IPS-15b (cell line): ENCODE measurements at regions not wholly inside any gene's neighbourhood (a gene's known extent, or its start where the extent isn't known, plus 50 kb on each side); places are given as distances from the start of the nearest gene placed in this dataset.

ENCODE experiments used
- H3K27me3 ChIP-seq: one replicate; pipeline ENCODE4 v1.6.1; 2013; ENCODE audit warnings: low read length; ENCODE audit not compliant: control insufficient read depth, insufficient read depth
- H3K36me3 ChIP-seq: one replicate; pipeline ENCODE4 v1.6.1; 2013; ENCODE audit warnings: low read length; ENCODE audit not compliant: control insufficient read depth, insufficient read depth
- H3K4me1 ChIP-seq: one replicate; pipeline ENCODE4 v1.6.1; 2013; ENCODE audit warnings: mild to moderate bottlenecking, low read length; ENCODE audit not compliant: control insufficient read depth, insufficient read depth
- H3K4me3 ChIP-seq: one replicate; pipeline ENCODE4 v1.5.1; 2013; ENCODE audit warnings: low read depth, low read length
- H3K9ac ChIP-seq: one replicate; pipeline ENCODE4 v1.6.1; 2013; ENCODE audit warnings: low read depth, mild to moderate bottlenecking, low read length
- H3K9me3 ChIP-seq: one replicate; pipeline ENCODE4 v1.6.1; 2013; ENCODE audit warnings: mild to moderate bottlenecking, low read length; ENCODE audit not compliant: control insufficient read depth, insufficient read depth

DNA sequence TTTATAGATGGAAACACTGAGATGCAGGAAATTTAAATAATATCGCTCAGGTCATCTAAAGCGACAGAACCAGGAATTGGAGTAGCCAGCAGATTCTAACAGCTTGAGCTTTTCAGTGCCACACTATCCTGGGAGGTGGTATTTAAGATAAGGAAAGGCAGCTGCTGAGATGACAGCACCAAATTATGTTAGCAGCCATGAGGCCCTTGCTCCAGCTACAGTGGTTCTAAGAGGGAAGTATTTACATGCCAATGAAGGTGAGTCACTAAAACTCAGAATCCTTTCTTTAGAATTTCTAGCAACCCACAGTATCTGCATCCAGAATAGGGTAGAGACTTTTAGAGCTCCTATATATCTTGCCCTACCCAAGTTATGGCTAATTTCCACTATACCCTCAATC lies 127.0 kb upstream of the VLDLR start:
- Histone ChIP-seq H3K4me3 (no peak overlapping the region), H3K36me3 (no peaks in the 10 kb centered on the region), H3K4me1 (peaks cover 9% of the 10 kb centered on the region), H3K9ac (no peak overlapping the region), H3K27me3 (no peaks in the 10 kb centered on the region), H3K9me3 (no peaks in the 10 kb centered on the region)

DNA sequence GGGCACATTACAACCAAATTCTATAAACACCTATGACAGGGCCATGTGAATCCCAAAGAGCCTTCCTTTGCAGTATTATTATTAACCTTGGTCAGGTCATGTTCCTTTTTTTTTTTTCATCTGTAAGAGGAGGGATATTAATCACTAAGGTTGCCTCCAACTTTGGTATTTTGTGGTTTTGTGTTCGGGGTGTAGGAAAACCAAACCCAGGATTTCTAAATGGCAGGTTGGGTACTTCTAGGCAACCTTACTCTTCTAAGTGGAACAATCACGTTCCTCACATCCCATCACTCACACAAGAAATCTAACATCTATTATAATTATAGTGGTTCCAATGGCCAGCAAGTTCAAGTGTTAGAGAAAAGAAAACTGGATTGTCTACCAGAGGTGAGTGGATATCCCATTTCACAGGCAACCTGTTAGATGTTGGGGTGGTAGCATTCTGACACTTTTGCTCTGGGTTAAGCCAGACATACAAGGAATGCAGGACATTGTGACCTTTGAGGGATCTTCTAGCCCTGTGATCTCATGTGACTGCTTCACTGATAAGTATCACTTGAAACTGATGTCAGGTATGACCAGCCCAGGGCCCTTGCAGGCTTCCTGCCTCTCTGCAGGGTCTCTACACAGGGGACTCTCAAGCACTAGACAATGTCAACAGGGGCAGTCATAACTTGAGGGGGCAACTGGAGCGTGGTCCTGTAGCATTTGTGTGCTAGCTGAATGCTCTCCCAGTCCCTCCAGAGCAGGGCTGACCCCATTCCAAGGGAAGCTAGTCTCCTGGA lies 126.2 kb upstream of the VLDLR start:
- Histone ChIP-seq H3K27me3 (no peaks in the 10 kb centered on the region), H3K36me3 (no peaks in the 10 kb centered on the region), H3K9ac (no peak overlapping the region), H3K9me3 (no peaks in the 10 kb centered on the region), H3K4me1 (peaks cover 9% of the 10 kb centered on the region), H3K4me3 (no peak overlapping the region)

DNA sequence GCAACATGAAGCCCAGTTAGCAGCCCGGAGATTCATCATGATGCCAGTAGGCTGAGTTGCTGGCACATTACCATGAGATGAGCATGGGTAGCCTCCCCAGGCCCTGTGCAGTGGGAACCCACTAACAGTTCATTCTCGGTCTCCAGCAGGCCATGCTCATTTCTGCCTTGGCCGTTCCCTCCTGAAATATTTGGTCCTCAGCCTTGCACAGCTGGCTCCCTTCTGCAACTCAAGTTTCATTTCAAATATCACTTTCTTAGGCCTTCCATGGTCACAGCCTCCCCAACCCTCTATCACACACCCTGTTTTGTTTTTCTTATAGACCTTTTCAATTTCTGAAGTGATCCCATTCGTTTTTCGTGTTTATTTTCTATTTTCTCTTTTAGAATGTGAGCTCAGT lies 125.4 kb upstream of the VLDLR start:
- Histone ChIP-seq H3K36me3 (no peaks in the 10 kb centered on the region), H3K4me1 (peaks cover 9% of the 10 kb centered on the region)

DNA sequence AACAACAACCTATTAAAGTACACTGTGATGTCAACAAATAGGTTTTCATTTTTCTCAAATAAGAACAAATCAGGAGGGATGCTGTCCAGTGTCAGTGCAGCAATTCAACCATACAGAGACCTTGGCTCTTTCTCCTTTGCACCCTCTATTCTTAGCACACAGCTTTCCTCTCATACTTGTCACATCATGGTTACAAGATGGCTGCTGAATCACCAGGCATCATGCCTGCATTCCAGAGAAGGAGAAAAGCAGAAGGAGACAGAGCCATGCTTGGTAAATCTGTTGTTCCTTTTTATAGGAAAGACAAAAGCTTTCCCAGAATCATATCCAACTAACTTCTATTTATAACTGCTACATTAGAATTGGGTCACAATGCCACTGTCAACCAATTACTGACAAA lies 124.7 kb upstream of the VLDLR start:
- Histone ChIP-seq H3K9me3 (no peaks in the 10 kb centered on the region), H3K36me3 (no peaks in the 10 kb centered on the region), H3K27me3 (no peaks in the 10 kb centered on the region), H3K4me3 (no peak overlapping the region), H3K9ac (no peak overlapping the region), H3K4me1 (peaks cover 9% of the 10 kb centered on the region)

More for the DNA sequence above, 125.4 kb upstream of the VLDLR start:
- Histone ChIP-seq H3K27me3 (no peaks in the 10 kb centered on the region), H3K9ac (no peak overlapping the region), H3K4me3 (no peak overlapping the region), H3K9me3 (no peaks in the 10 kb centered on the region)

DNA sequence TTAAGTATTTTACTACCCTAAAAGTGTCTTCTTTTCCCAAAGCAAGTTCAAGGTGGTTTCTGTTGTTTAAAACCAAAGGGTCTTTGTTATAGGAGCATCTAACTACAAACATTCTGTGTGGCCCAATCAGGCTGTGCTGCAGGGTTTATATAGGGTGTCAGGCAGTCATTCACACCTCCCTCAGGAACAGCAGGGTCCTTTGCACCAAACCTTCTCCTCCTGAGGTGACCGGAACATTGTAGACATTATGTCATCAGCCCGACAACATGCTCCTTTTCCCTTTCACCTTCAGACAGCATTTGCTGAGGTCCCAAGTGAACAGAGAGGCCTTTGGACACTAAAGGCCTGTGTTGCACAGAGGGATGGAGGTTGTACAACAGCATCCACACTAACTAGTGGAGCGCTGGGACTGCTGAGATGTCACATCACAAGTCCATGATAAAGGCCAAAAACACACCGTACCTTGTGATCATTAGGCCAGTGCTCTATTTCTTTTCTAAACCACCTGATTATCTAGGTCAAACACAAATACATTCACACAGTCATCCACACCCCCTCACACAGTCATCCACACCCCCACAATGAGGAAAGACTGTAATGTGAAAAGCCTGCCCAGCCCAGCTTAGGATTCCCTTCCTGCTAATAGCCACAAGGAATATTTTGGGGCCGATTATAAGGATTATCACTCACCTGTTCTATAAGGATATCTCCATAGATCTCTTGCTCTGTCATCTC lies 123.8 kb upstream of the VLDLR start:
- H3K9ac ChIP-seq: no peak overlapping the region
- peaks cover 9% of the 10 kb centered on the region for H3K4me1 ChIP-seq
- no peaks in the 10 kb centered on the region for H3K36me3 ChIP-seq
- H3K9me3 ChIP-seq: no peaks in the 10 kb centered on the region
- no peaks in the 10 kb centered on the region for H3K27me3 ChIP-seq
- no peak overlapping the region for H3K4me3 ChIP-seq

DNA sequence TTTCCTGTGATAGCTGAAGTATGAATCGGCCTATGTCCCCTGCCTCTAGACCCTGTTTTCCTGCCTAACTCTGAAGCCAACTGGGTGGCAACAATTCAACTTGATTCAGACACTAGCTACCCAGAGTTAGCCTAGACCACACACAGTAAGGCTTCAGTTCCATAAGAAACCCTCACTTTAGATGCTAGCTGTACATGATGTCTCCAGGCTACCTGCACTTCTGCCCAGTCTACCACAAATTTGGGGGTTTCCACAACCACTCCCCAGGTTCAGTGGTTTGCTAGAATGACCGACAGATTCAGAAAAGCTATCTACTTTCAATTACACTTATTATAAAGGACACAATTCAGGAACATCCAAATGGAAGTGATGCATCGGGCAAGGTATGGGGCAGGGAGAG lies 119.4 kb upstream of the VLDLR start:
- Histone ChIP-seq H3K9ac (no peak overlapping the region), H3K36me3 (no peaks in the 10 kb centered on the region), H3K27me3 (no peaks in the 10 kb centered on the region), H3K4me1 (no peaks in the 10 kb centered on the region), H3K9me3 (no peaks in the 10 kb centered on the region), H3K4me3 (no peak overlapping the region)

DNA sequence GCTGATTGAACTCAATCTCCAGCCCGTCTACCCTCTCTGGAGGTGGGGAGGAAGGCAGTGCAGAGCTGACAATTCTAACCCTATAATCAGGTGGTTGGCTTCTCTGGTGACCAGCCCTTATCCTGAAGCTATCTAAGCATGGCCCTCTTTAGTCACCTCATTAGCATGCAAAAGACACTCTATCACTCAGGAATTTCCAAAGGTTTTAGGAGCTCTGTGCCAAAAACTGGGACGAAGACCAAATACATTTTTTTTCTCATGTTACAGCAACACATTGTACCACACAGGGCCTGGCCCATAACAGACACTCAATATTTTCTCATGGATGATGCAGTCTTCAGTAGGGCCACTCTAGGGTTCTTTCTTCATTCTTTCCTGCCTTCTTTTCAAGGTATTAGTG lies 118.8 kb upstream of the VLDLR start:
- Histone ChIP-seq H3K4me1 (no peaks in the 10 kb centered on the region), H3K9ac (no peak overlapping the region), H3K27me3 (no peaks in the 10 kb centered on the region), H3K36me3 (no peaks in the 10 kb centered on the region), H3K4me3 (no peak overlapping the region), H3K9me3 (no peaks in the 10 kb centered on the region)

DNA sequence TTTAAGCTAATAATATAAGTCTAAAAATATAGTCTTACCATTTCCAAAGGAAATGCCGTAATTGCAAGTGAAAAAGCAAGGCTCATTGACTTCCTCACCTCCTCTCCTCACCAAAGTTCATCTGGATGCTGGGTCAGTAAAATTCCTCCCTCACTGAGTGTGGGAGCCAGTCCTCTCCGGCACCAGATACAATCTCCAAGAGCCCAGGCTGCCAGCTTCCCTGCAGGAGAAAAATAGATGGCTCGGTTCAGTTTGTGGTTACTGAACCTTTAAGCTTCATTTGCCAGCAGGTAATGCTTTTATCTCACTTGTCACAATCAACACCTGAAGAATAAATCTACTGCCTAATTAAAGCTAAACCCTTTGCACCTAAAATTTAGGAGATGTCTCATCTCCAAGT lies 115.3 kb upstream of the VLDLR start:
- no peak overlapping the region for H3K9ac ChIP-seq
- H3K4me1 ChIP-seq: no peaks in the 10 kb centered on the region
- H3K36me3 ChIP-seq: no peaks in the 10 kb centered on the region
- H3K27me3 ChIP-seq: no peaks in the 10 kb centered on the region
- H3K4me3 ChIP-seq: no peak overlapping the region
- H3K9me3 ChIP-seq: no peaks in the 10 kb centered on the region

DNA sequence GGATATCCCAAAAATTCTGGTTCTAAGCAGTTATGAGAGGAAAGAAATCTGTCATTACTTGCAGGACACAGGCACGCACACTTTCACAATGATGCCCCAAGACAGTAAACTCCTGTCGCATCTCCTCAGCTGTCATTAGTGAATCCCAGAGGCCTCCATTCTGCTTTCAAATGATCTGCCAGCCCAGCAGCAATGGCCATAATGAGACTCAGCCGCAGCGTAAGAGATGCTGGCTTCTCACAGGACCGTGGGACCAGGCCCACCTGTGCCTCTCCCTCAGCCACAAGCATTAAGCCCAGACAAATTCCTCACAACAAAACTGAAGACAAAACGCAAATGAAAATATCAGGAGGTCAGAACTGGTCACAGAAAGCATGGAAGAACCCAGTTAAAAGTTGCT lies 98.0 kb upstream of the VLDLR start:
- H3K9me3 ChIP-seq: no peaks in the 10 kb centered on the region
- H3K4me3 ChIP-seq: no peak overlapping the region
- no peaks in the 10 kb centered on the region for H3K36me3 ChIP-seq
- H3K27me3 ChIP-seq: no peaks in the 10 kb centered on the region
- no peak overlapping the region for H3K9ac ChIP-seq
- H3K4me1 ChIP-seq: no peaks in the 10 kb centered on the region

DNA sequence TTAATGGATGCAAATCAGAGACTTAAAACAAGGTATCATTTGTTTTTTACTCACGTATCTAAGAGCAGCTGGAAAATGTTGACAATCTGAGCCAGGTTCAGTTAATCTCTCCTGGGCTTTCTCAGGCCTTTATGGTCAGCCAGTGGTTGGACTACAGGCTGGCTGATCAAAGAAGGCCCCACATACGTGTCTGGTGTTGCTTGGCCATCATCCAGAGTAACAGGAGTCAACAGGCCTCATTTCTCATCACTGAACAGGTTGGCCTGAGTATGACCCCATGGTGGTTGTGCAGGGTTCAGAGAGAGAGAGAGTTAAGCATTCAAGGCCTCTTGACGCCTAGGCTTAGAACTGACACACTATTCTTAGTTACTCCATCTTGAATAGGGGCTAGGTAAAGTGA lies 97.0 kb upstream of the VLDLR start:
- H3K4me1 ChIP-seq: no peaks in the 10 kb centered on the region
- no peaks in the 10 kb centered on the region for H3K27me3 ChIP-seq
- H3K36me3 ChIP-seq: no peaks in the 10 kb centered on the region
- no peak overlapping the region for H3K4me3 ChIP-seq
- H3K9me3 ChIP-seq: no peaks in the 10 kb centered on the region
- H3K9ac ChIP-seq: no peak overlapping the region

DNA sequence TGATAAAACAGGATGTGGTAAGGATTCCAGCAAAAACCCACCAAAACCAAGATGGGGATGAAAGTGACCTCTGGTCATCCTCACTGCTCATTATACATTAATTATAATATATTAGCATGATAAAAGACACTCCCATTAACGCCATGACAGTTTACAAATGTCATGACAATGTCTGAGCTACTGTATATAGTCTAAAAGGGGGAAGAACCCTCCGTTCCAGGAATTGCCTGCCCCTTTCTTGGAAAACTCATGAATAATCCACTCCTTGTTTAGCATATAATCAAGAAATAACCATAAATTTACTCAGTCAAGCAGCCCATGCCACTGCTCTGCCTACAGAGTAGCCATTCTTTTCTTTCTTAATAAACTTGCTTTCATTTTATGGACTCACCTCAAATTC lies 96.4 kb upstream of the VLDLR start:
- Histone ChIP-seq H3K9me3 (no peaks in the 10 kb centered on the region), H3K4me3 (no peak overlapping the region), H3K9ac (no peak overlapping the region), H3K27me3 (no peaks in the 10 kb centered on the region), H3K36me3 (no peaks in the 10 kb centered on the region), H3K4me1 (no peaks in the 10 kb centered on the region)
